OCI-LY1 (cell line): ENCODE measurements at regions not wholly inside any gene's neighbourhood (a gene's known extent, or its start where the extent isn't known, plus 50 kb on each side); places are given as distances from the start of the nearest gene placed in this dataset.

Experiments
- CTCF ChIP-seq: fragments of 200-600 bp; sonication (generic), shearing (Covaris generic); IDR thresholded peaks from 2 replicates; pipeline ENCODE4 v1.5.1; 2017; ENCODE audit warnings: mild to moderate bottlenecking, antibody characterized with exemption, low read length, moderate library complexity, mixed read lengths
- EZH2 ChIP-seq: fragments of 200-600 bp; sonication (generic), shearing (Covaris generic); IDR thresholded peaks from 2 replicates; pipeline ENCODE4 v1.8.0; 2017; ENCODE audit warnings: borderline replicate concordance, mixed run types, mild to moderate bottlenecking, antibody characterized with exemption, low read length, moderate library complexity, mixed read lengths

DNA sequence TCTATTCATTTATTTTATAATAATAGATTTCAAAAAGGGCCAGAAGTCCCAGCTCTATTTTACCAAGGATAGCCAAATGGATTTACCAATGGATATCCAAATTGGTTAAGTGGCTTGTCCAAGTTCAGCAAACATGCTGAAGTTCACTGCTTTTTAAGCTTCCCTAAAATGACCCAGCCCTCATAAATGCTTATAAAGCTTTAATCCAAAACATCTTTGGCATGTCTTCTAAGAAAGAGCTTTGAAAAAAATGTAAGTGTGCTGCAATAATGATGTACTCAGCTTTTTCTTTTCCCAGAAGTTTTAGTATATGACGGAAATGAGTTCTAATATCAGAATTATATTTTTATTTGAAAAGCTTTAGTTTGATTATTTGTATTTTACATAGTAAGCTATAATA, 451.5 kb upstream of the ADAMTS5 start:
- TF ChIP-seq CTCF (no peak), EZH2 (no peak)
